Neural cell (in vitro differentiated cells): ENCODE measurements at regions not wholly inside any gene's neighbourhood (a gene's known extent, or its start where the extent isn't known, plus 50 kb on each side); places are given as distances from the start of the nearest gene placed in this dataset.

Experiments used
- H2AFZ ChIP-seq: fragments of 200-600, 300-800 bp; sonication (generic), shearing (Covaris generic); 2 replicates; pipeline ENCODE4 v1.6.0; 2014; ENCODE audit warnings: low read depth, mild to moderate bottlenecking, antibody characterized with exemption, low read length, moderate library complexity
- H3F3A ChIP-seq: fragments of 200-600 bp; shearing (Covaris generic); 2 replicates; pipeline ENCODE4 v1.6.1; 2016; ENCODE audit warnings: mild to moderate bottlenecking, moderate library complexity, mixed read lengths, antibody characterized with exemption, low read length; ENCODE audit not compliant: insufficient read depth, poor library complexity, severe bottlenecking
- H3K27ac ChIP-seq: fragments of 200-600, 300-800 bp; sonication (generic), shearing (Covaris generic); 2 replicates; pipeline ENCODE4 v1.5.1; 2014; ENCODE audit warnings: mild to moderate bottlenecking, low read length, moderate library complexity
- H3K27me3 ChIP-seq: fragments of 300-800, 200-600 bp; sonication (generic), shearing (Covaris generic); 2 replicates; pipeline ENCODE4 v1.6.0; 2014; ENCODE audit warnings: mild to moderate bottlenecking, low read depth, low read length, moderate library complexity; ENCODE audit not compliant: insufficient read depth
- H3K36me3 ChIP-seq: fragments of 300-800, 200-600 bp; sonication (generic), shearing (Covaris generic); 2 replicates; pipeline ENCODE4 v1.5.1; 2014; ENCODE audit warnings: mild to moderate bottlenecking, antibody characterized with exemption, low read length, moderate library complexity; ENCODE audit not compliant: insufficient read depth
- H3K4me2 ChIP-seq: fragments of 300-800, 200-600 bp; sonication (generic), shearing (Covaris generic); 2 replicates; pipeline ENCODE4 v1.6.0; 2014; ENCODE audit warnings: mild to moderate bottlenecking, low read length
- H3K4me3 ChIP-seq: fragments of 300-800, 200-600 bp; sonication (generic), shearing (Covaris generic); 2 replicates; pipeline ENCODE4 v1.5.1; 2014; ENCODE audit warnings: mild to moderate bottlenecking, low read length, moderate library complexity
- H3K79me2 ChIP-seq: fragments of 200-600 bp; shearing (Covaris generic); replicated peaks from 2 replicates; pipeline ENCODE4 v1.6.0; 2014; ENCODE audit warnings: mild to moderate bottlenecking, low read length, moderate library complexity; ENCODE audit not compliant: insufficient read depth
- H3K9ac ChIP-seq: fragments of 300-800, 200-600 bp; sonication (generic), shearing (Covaris generic); 2 replicates; pipeline ENCODE4 v1.6.1; 2016; ENCODE audit warnings: mild to moderate bottlenecking, low read length, mixed read lengths
- H3K9me2 ChIP-seq: fragments of 200-600 bp; shearing (Covaris generic); 2 replicates; pipeline ENCODE4 v1.6.1; 2016; ENCODE audit warnings: mild to moderate bottlenecking, low read length, mixed read lengths; ENCODE audit not compliant: insufficient read depth
- H3K9me3 ChIP-seq: fragments of 200-600, 300-800 bp; sonication (generic), shearing (Covaris generic); 2 replicates; pipeline ENCODE4 v1.6.1; 2016; ENCODE audit warnings: mild to moderate bottlenecking, mixed run types, low read length, moderate library complexity, mixed read lengths
- H4K20me1 ChIP-seq: fragments of 200-600 bp; shearing (Covaris generic); 2 replicates; pipeline ENCODE4 v1.6.1; 2016; ENCODE audit warnings: mild to moderate bottlenecking, mixed run types; ENCODE audit not compliant: insufficient read depth
- CTCF ChIP-seq: fragments of 450-650 bp; IDR thresholded peaks from 2 replicates; pipeline ENCODE4 v1.5.1; 2014; ENCODE audit warnings: antibody characterized with exemption, mild to moderate bottlenecking, moderate library complexity; ENCODE audit not compliant: poor library complexity, severe bottlenecking
- EP300 ChIP-seq: fragments of 450-650 bp; conservative IDR thresholded peaks from 2 replicates; pipeline ENCODE4 v1.6.1; 2014; ENCODE audit warnings: antibody characterized with exemption, mild to moderate bottlenecking, moderate library complexity; ENCODE audit not compliant: poor library complexity, severe bottlenecking
- EZH2 ChIP-seq: fragments of 200-600, 300-800 bp; shearing (Covaris generic), sonication (generic); IDR thresholded peaks from 2 replicates; pipeline ENCODE4 v1.6.1; 2014; ENCODE audit warnings: antibody characterized with exemption, low read length, borderline replicate concordance, mild to moderate bottlenecking; ENCODE audit not compliant: insufficient read depth, poor library complexity, severe bottlenecking
- MXI1 ChIP-seq: fragments of 450-650 bp; conservative IDR thresholded peaks from 2 replicates; pipeline ENCODE4 v1.6.1; 2014; ENCODE audit warnings: antibody characterized with exemption, mild to moderate bottlenecking; ENCODE audit not compliant: poor library complexity, severe bottlenecking
- POLR2AphosphoS5 ChIP-seq: IDR thresholded peaks from 2 replicates; pipeline ENCODE4 v1.6.1; 2012
- RAD21 ChIP-seq: fragments of 450-650 bp; conservative IDR thresholded peaks from 2 replicates; pipeline ENCODE4 v1.6.1; 2014; ENCODE audit warnings: antibody characterized with exemption, mild to moderate bottlenecking, moderate library complexity
- REST ChIP-seq: IDR thresholded peaks from 2 replicates; pipeline ENCODE4 v1.6.1; 2012; ENCODE audit warnings: borderline replicate concordance
- SMC3 ChIP-seq: fragments of 450-650 bp; conservative IDR thresholded peaks from 2 replicates; pipeline ENCODE4 v1.6.1; 2014; ENCODE audit warnings: antibody characterized with exemption, mild to moderate bottlenecking, moderate library complexity; ENCODE audit not compliant: poor library complexity
- TAF1 ChIP-seq: IDR thresholded peaks from 2 replicates; pipeline ENCODE4 v1.6.1; 2012; ENCODE audit warnings: low read depth

GRCh38 chr4:20496068-20496467, 204.2 kb upstream of the PACRGL start:
- H2AFZ ChIP-seq: no peak overlapping the region

GRCh38 chr4:20504146-20504545, 196.1 kb upstream of the PACRGL start:
- no peak overlapping the region for H3K27ac ChIP-seq
- H3K79me2 ChIP-seq: no peaks in the 10 kb centered on the region
- no peaks in the 10 kb centered on the region for H3K27me3 ChIP-seq
- no peaks in the 10 kb centered on the region for H3K36me3 ChIP-seq
- H3K9me3 ChIP-seq: no peaks in the 10 kb centered on the region
- H4K20me1 ChIP-seq: no peaks in the 10 kb centered on the region
- H3K9ac ChIP-seq: no peak overlapping the region
- H3K4me2 ChIP-seq: no peak overlapping the region
- no peak overlapping the region for H3K4me3 ChIP-seq
- H2AFZ ChIP-seq: no peak overlapping the region
- no peaks in the 10 kb centered on the region for H3K9me2 ChIP-seq
- H3F3A ChIP-seq: no peaks in the 10 kb centered on the region
- TF ChIP-seq SMC3 (no peak), RAD21 (no peak), POLR2AphosphoS5 (no peak), REST (no peak), EP300 (no peak), MXI1 (no peak), TAF1 (no peak)

More at GRCh38 chr4:20496068-20496467, 204.2 kb upstream of the PACRGL start:
- Histone ChIP-seq H3F3A (no peaks in the 10 kb centered on the region), H4K20me1 (no peaks in the 10 kb centered on the region), H3K36me3 (no peaks in the 10 kb centered on the region), H3K9ac (no peak overlapping the region), H3K9me3 (no peaks in the 10 kb centered on the region), H3K4me2 (no peak overlapping the region), H3K4me3 (no peak overlapping the region), H3K79me2 (no peaks in the 10 kb centered on the region), H3K27ac (no peak overlapping the region), H3K27me3 (no peaks in the 10 kb centered on the region), H3K9me2 (no peaks in the 10 kb centered on the region)
- TF ChIP-seq POLR2AphosphoS5 (no peak), RAD21 (no peak), SMC3 (no peak), CTCF (no peak), MXI1 (no peak), REST (no peak), TAF1 (no peak), EZH2 (no peak), EP300 (no peak)
